Vagina (tissue), 2 donors: ENCODE measurements at regions not wholly inside any gene's neighbourhood (a gene's known extent, or its start where the extent isn't known, plus 50 kb on each side); places are given as distances from the start of the nearest gene placed in this dataset.

Experiments
- POLR2AphosphoS5 ChIP-seq, 2 donors: sonication (generic); formaldehyde crosslinking; IDR thresholded peaks; one replicate each; pipeline ENCODE4 v1.9.0; 2017; ENCODE audit warnings: antibody characterized with exemption in 2 of 2, mild to moderate bottlenecking in 2 of 2, low read depth in 1 of 2; ENCODE audit not compliant: insufficient read depth in 1 of 2
- TF ChIP-seq, protein P1 (sequence below), 3 experiments: fragments of 450-650 bp in 2 of 3; fragments of 200-600 bp in 1 of 3; sonication (generic) in 1 of 3; IDR thresholded peaks; one replicate each; pipeline ENCODE4 v1.5.1; 2017 to 2019; ENCODE audit warnings: antibody characterized with exemption in 3 of 3, mild to moderate bottlenecking in 2 of 3, moderate library complexity in 2 of 3

DNA sequence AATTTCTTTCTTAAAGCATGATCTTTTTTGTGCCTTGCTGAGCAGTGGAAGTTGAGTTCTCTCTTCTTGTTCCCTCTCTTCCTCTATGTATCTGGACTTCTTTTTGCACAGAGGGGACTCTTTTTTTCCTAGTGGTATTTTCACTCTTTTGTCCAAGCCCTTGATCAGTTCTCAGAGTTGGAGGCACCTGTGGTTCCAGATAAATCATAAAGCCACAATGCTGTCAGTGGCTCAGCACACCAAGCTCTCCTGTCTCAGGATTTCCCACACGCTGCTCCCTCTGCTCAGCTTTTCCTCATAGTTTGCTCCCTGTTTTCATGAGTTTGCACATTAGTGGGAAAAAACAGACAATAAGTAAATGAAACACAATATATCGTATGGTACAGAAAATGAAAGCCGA, 110.3 kb upstream of the ZNF608 start:
- TF ChIP-seq, protein P1, sequence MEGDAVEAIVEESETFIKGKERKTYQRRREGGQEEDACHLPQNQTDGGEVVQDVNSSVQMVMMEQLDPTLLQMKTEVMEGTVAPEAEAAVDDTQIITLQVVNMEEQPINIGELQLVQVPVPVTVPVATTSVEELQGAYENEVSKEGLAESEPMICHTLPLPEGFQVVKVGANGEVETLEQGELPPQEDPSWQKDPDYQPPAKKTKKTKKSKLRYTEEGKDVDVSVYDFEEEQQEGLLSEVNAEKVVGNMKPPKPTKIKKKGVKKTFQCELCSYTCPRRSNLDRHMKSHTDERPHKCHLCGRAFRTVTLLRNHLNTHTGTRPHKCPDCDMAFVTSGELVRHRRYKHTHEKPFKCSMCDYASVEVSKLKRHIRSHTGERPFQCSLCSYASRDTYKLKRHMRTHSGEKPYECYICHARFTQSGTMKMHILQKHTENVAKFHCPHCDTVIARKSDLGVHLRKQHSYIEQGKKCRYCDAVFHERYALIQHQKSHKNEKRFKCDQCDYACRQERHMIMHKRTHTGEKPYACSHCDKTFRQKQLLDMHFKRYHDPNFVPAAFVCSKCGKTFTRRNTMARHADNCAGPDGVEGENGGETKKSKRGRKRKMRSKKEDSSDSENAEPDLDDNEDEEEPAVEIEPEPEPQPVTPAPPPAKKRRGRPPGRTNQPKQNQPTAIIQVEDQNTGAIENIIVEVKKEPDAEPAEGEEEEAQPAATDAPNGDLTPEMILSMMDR (IDR thresholded peaks at IDR 0.05): no peak
- no peak for TF ChIP-seq POLR2AphosphoS5 (IDR thresholded peaks at IDR 0.05; ENCODE audit: insufficient read depth in 1 of 2, low read depth in 1 of 2)
